ENCODE measurements at regions not wholly inside any gene's neighbourhood (a gene's known extent, or its start where the extent isn't known, plus 50 kb on each side); places are given as distances from the start of the nearest gene placed in this dataset.

DNA sequence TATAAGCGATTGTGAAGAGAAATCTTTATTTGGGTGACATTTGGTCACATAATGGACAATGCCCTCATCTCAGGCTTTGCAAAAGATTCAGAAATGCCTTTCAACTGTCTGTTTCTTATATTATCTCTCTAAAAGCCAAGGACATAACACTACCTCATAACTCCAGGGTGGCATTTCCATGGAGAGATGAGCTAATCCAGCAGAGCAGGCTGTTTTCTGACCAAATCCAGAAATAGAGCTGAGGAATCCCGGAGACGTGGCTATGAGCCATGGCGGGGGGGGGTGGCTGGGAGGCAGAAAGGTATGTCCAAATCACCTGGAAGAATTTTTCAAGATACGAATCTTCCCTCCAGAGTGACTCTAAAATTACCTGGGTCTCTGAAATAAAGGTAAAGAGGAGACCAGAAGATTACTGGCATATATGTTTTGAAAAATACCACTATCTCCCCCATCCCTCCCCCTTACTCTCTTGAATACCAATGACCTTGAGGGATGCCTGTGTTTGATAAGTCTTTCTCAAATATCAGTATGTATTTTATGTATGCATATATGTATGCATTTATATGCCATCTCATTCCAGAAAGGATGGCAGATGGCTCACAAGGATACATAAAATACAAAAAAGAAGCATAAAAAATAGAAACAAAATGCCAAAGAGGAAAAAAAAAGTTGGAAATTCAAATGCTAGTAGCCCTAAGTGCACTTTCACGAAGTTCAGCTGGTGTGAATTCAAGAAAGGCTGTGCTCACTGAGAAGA lies 296.0 kb upstream of the MGAT5 start:
- WGBS, 10 experiments: 0 to 86% (median 66%) methylated on average over 1 to 5 of the region's 6 CpGs
- peak in 2 of 8 experiments; percentile 38 to 85 for ATAC-seq (replicated peaks in 6 of 8)
- in situ Hi-C loops (cut with MboI; ENCODE audit: low pct_unique_long_range_greater_than_20kb in 2 of 9, low sequenced_read_pairs in 9 of 9, unreplicated experiment in 9 of 9): no loop called here
- no peaks in the 10 kb centered on the region for H3K4me1 ChIP-seq (replicated peaks in 1 of 2)
- H3K27ac ChIP-seq: no peak overlapping the region
- no peak overlapping the region for H3K4me3 ChIP-seq

DNA sequence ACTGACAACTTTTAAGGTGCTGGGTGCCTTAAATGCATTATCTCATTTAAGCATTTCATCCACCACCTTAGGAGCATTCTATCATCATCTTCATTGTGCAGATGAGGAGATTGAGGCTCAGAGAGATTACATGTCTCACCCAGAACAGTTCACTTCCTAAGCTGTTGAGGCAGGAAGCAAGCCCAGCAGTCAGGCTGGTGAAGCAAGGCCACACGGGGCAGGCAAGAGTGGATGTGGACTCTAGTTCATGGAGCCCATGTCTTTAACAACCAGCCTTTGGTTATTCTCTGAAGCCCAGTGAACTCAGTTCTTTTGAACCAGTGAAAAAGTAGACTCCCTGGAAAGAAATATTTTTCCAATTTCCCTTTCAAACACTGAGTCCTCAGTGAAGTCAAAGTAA lies 294.8 kb upstream of the MGAT5 start:
- in situ Hi-C loops (cut with MboI; ENCODE audit: low pct_unique_long_range_greater_than_20kb in 2 of 9, low sequenced_read_pairs in 9 of 9, unreplicated experiment in 9 of 9): no loop called here
- WGBS, 10 experiments: 29 to 83% (median 59%) methylated on average over 1 of the region's 1 CpG; no CpG with 5 or more reads in 6 of the 10 experiments

DNA sequence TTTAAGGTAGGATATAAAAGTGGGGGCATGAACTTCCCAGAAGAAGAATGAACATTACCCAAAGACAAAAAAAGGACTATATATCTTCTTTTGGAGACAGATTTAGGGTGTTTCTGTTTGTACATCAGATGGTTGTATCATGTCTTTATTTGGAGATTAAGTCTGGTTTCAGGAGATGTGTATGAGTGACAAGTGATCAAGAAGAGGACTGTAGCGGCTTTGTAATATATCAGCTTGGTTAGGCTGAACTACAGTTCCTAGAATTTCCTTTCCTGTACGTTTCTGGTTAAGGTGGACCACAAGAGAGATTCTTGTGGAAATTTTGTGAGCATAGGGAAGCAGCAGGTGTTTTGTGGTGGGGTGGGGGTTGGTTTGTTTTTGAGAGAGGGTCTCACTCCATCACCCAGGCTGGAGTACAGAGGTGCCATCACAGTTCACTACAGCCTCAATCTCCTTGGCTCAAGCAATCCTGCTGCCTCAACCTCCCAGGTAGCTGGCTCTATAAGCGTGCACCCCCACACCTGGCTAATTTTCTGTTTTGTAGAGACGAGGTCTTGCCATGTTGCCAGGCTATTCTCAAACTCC lies 287.1 kb upstream of the MGAT5 start:
- ATAC-seq (replicated peaks in 6 of 8): no peak
- in situ Hi-C loops (cut with MboI; ENCODE audit: low pct_unique_long_range_greater_than_20kb in 2 of 9, low sequenced_read_pairs in 9 of 9, unreplicated experiment in 9 of 9): no loop called here
- H3K4me3 ChIP-seq: no peak overlapping the region
- H3K4me1 ChIP-seq (replicated peaks in 1 of 2): no peaks in the 10 kb centered on the region
- WGBS, 10 experiments: 6 to 90% (median 59%) methylated on average over 1 to 4 of the region's 4 CpGs; no CpG with 5 or more reads in 5 of the 10 experiments
- H3K27ac ChIP-seq: no peak overlapping the region

More for the DNA sequence above, 294.8 kb upstream of the MGAT5 start:
- H3K27ac ChIP-seq: no peak overlapping the region
- ATAC-seq (replicated peaks in 6 of 8): peak in 1 of 8 experiments; percentile 33
- no peak overlapping the region for H3K4me3 ChIP-seq
- H3K4me1 ChIP-seq (replicated peaks in 1 of 2): no peaks in the 10 kb centered on the region

DNA sequence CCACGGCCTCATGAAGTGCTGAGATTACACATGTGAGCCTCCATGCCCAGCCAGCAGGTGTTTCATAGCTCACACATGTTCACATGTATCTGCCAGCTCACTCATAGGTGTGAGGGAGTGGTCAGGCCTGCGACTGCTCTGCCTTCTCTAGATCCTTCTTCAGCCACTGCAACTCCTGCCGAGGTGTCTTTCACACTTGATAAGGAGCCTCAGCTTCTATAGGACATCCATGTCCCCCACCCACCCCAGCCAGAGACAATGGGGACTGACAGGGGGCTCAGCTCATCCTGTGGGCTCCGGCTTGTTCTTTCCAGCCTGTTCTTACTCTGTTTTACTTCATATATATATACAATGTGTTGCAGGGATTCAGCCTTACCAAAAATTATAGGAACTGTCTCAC lies 286.5 kb upstream of the MGAT5 start:
- no peak for ATAC-seq (replicated peaks in 6 of 8)
- Histone ChIP-seq H3K27ac (no peak overlapping the region), H3K4me1 (replicated peaks in 1 of 2) (no peaks in the 10 kb centered on the region), H3K4me3 (no peak overlapping the region)
- WGBS, 10 experiments: 0 to 86% (median 43%) methylated on average over 1 to 4 of the region's 4 CpGs; no CpG with 5 or more reads in 5 of the 10 experiments
- in situ Hi-C loops (cut with MboI; ENCODE audit: low pct_unique_long_range_greater_than_20kb in 2 of 9, low sequenced_read_pairs in 9 of 9, unreplicated experiment in 9 of 9): no loop called here

DNA sequence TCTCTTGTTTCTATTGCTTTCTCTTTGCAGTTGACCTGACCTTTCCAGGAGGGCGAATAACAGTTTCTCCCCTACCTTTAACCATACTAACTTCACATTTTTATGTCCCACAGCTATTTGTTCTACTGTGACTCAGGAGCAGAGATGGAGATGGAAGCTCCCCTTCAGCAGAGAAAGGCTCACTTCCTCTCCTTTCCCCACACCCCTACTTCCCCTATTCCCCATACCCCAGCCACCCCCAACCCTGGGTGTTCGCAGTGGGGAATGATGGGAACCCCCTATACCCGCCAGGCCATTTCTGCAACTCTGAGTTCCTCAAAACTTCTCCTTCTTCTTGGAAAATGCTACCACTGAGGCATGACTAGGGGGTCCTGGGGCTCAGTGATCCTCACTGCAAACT lies 285.4 kb upstream of the MGAT5 start:
- Histone ChIP-seq H3K4me3 (no peak overlapping the region), H3K4me1 (replicated peaks in 1 of 2) (no peaks in the 10 kb centered on the region), H3K27ac (no peak overlapping the region)
- no peak for ATAC-seq (replicated peaks in 6 of 8)
- 0 to 92% (median 65%) methylated on average over 1 to 3 of the region's 3 CpGs; no CpG with 5 or more reads in 6 of the 10 experiments for WGBS, 10 experiments
- in situ Hi-C loops (cut with MboI; ENCODE audit: low pct_unique_long_range_greater_than_20kb in 2 of 9, low sequenced_read_pairs in 9 of 9, unreplicated experiment in 9 of 9): no loop called here

DNA sequence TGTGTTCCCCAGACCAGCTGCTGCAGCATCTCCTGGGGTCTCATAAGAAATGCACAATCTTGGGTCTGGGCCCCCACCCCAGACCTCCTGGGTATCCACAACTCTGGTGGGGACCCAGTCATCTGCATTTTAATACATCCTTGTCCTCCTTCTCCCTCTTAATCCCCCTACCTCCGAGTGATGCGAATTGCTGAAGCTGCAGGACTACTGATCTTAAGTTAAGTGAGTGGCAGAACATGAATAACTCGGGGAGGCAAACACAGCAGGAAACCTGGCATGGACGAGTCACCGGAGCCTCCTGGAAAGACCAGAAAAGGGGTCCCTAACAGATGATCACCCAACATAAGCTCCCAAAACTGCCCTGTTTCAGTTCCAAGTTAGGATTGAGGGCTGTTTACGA lies 283.2 kb upstream of the MGAT5 start:
- in situ Hi-C loops (cut with MboI; ENCODE audit: low pct_unique_long_range_greater_than_20kb in 2 of 9, low sequenced_read_pairs in 9 of 9, unreplicated experiment in 9 of 9): no loop called here
- Histone ChIP-seq H3K4me3 (no peak overlapping the region), H3K4me1 (replicated peaks in 1 of 2) (no peaks in the 10 kb centered on the region), H3K27ac (no peak overlapping the region)
- no peak for ATAC-seq (replicated peaks in 6 of 8)
- WGBS, 10 experiments: 10 to 90% (median 65%) methylated on average over 1 to 5 of the region's 6 CpGs; no CpG with 5 or more reads in 4 of the 10 experiments

DNA sequence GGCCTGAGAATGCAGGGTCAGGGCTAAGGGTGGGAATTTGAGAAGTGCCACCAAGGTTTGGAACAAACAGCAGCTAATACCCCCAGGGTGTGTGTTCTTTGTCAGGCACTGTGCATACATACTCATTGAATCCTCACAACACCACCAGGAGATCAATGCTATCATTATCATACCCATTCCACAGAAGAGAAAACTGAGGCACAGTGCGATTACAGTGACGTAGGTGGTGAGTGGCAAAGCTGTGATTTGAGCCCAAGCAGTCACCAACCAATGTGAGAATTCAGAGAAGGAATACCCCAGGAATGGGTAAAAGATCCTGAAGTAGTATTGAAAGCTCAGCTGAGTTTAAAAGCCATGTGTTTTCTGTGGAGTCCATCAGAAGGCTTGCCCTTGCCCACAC lies 281.6 kb upstream of the MGAT5 start:
- H3K4me3 ChIP-seq: no peak overlapping the region
- H3K4me1 ChIP-seq (replicated peaks in 1 of 2): no peaks in the 10 kb centered on the region
- no peak for ATAC-seq (replicated peaks in 6 of 8)
- 0 to 93% (median 44%) methylated on average over 2 of the region's 2 CpGs; no CpG with 5 or more reads in 6 of the 10 experiments for WGBS, 10 experiments
- no peak overlapping the region for H3K27ac ChIP-seq
- in situ Hi-C loops (cut with MboI; ENCODE audit: low pct_unique_long_range_greater_than_20kb in 2 of 9, low sequenced_read_pairs in 9 of 9, unreplicated experiment in 9 of 9): no loop called here

DNA sequence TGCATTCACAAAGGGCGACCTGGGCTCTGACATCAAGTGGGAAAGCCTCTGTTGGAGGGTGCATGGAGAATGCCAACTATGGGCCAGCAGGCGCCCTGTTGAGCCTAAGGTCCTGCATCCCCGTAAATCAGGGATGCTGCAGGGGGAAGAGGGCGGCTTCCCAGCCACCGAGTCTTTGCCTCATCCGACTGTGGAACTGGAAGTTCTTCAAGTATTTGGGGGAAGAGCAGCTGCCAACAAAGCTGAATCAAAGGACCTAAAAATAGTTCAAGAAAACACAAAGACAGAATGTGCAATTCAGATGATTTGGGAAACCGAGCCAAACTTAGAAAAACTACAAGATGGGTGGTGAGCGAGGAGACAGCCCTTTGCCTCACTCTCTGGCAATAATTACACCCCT lies 281.1 kb upstream of the MGAT5 start:
- in situ Hi-C loops (cut with MboI; ENCODE audit: low pct_unique_long_range_greater_than_20kb in 2 of 9, low sequenced_read_pairs in 9 of 9, unreplicated experiment in 9 of 9): no loop called here
- WGBS, 10 experiments: 0 to 100% (median 75%) methylated on average over 1 to 7 of the region's 8 CpGs; no CpG with 5 or more reads in 1 of the 10 experiments
- H3K27ac ChIP-seq: no peak overlapping the region
- H3K4me1 ChIP-seq (replicated peaks in 1 of 2): no peaks in the 10 kb centered on the region
- peak in 3 of 8 experiments; percentile 22 to 49 (median 23) for ATAC-seq (replicated peaks in 6 of 8)
- no peak overlapping the region for H3K4me3 ChIP-seq

DNA sequence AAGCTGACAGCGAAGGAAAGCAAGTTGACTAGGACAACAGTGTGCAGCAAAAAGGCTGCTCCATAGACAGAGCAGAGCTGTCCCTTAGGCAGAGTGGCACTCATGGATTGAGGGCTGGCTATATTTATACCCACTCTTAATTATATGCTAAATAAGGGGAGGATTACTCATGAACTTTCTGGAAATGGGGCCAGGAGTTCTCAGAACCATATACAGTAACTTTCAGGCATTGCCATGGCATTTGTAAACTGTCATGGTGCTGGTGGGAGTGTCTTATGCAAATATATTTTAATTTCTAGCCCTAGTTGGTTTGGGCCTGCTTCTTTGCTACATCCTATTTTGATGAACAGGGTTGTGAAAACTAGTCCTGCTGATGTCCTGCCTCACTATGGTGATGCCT lies 279.5 kb upstream of the MGAT5 start:
- Histone ChIP-seq H3K27ac (no peak overlapping the region), H3K4me3 (no peak overlapping the region), H3K4me1 (replicated peaks in 1 of 2) (no peaks in the 10 kb centered on the region)
- ATAC-seq (replicated peaks in 6 of 8): peak in 3 of 8 experiments; percentile 59 to 83 (median 83)
- in situ Hi-C loops (cut with MboI; ENCODE audit: low pct_unique_long_range_greater_than_20kb in 2 of 9, low sequenced_read_pairs in 9 of 9, unreplicated experiment in 9 of 9): no loop called here
- whole genome bisulfite sequencing, 10 experiments: 100% methylated on average over 1 of the region's 1 CpG; no CpG with 5 or more reads in 7 of the 10 experiments

DNA sequence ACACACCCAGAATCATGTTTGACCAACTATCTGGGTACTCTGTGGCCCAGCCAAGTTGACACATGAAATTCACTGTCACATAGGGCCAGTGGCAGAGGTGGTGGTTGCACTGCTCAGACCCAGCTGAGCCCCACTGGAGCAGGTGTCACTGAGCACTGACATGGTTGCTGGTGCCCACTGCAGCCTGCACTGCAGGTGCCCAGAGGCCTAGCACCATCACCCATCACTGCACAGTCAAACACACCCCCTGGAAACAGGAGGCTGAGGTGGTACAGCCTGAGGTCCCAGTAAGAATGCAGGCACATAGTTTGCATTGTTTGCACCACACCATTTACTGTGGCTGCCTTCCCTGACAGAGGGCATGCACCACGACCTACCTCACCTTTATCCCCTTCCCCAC lies 278.7 kb upstream of the MGAT5 start:
- WGBS, 10 experiments: 0% methylated on average over 1 of the region's 1 CpG; no CpG with 5 or more reads in 9 of the 10 experiments
- in situ Hi-C loops (cut with MboI; ENCODE audit: low pct_unique_long_range_greater_than_20kb in 2 of 9, low sequenced_read_pairs in 9 of 9, unreplicated experiment in 9 of 9): no loop called here
- Histone ChIP-seq H3K27ac (no peak overlapping the region), H3K4me1 (replicated peaks in 1 of 2) (no peaks in the 10 kb centered on the region), H3K4me3 (no peak overlapping the region)
- ATAC-seq (replicated peaks in 6 of 8): no peak

DNA sequence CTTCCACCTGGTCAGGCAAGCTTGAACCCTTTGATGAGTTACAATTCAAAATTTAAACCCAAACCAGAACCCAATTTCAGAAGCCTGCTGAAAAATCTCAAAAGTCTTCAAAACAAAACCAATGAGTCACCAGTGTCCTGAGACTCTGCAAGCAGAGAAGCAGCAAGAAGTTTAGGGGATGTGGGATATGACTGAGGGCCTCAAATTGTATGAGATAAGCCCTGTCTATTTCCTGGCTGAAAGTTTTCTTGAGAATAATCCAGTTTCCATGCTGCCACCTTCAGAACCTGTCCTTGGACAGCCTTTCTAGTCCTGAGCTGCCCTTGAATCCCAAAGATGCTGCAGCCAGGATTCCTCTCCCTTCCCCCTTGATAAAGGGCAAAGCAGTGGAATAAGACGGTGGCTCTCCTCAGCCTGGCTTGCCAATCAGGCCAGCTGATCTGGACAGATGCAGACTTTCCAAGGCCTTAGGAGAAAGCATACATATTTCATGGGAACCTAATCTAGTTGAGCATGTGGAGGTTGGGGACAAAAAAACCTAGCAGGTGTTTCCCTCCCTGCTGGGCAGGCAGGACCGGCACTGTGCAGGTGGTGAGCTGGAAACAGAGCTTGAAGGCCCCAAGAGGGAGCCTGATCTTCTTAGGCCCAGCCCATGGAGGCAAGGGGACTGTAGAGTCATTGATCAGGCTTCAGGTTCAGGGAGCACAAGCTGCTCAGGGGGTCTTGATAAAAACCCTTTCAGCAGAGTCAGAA lies 278.0 kb upstream of the MGAT5 start:
- no peaks in the 10 kb centered on the region for H3K4me1 ChIP-seq (replicated peaks in 1 of 2)
- WGBS, 10 experiments: 0 to 100% (median 33%) methylated on average over 1 to 2 of the region's 2 CpGs; no CpG with 5 or more reads in 5 of the 10 experiments
- H3K4me3 ChIP-seq: no peak overlapping the region
- in situ Hi-C loops (cut with MboI; ENCODE audit: low pct_unique_long_range_greater_than_20kb in 2 of 9, low sequenced_read_pairs in 9 of 9, unreplicated experiment in 9 of 9): no loop called here
- H3K27ac ChIP-seq: no peak overlapping the region
- ATAC-seq (replicated peaks in 6 of 8): no peak

DNA sequence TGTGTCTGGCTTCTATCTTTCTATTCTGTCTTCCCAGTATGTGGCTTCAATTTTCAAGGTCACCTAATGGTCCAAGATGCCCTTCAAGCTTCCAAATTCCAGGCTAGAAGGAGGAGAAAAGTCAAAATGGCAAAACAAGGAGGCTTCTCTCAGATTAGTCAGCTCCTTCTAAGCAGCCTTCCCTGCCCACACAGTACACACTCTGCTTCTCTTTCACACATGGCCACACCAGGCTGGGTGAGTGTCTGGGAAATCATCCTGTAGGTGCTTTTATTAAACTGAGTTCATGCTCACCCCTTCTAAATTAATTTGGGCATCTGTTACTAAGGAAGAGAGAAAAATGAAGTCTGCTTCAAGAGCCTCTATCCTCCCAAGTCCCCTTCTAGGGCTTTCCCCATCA lies 277.2 kb upstream of the MGAT5 start:
- H3K27ac ChIP-seq: no peak overlapping the region
- no peaks in the 10 kb centered on the region for H3K4me1 ChIP-seq (replicated peaks in 1 of 2)
- ATAC-seq (replicated peaks in 6 of 8): no peak
- in situ Hi-C loops (cut with MboI; ENCODE audit: low pct_unique_long_range_greater_than_20kb in 2 of 9, low sequenced_read_pairs in 9 of 9, unreplicated experiment in 9 of 9): no loop called here
- H3K4me3 ChIP-seq: no peak overlapping the region

DNA sequence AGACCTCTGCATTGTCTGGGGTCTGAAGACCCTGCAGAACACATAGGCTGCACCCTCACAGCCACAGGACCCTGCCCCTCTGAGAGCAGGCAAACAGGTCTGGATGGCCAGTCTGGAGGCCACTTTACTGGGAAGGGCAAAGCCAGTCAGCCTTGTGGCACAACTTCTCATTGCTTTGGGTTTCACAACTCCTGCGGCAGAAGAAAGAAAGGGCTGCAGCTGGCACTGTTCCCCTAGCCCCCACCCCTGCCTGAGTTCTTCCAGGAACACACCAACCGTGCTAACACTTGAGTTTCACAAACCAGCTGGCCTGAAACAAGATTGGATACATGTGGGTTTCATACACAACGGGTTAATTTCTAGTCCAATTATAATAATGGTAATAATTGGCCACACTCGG lies 276.5 kb upstream of the MGAT5 start:
- Histone ChIP-seq H3K4me3 (no peak overlapping the region), H3K27ac (no peak overlapping the region), H3K4me1 (replicated peaks in 1 of 2) (no peaks in the 10 kb centered on the region)
- 0 to 100% (median 40%) methylated on average over 1 to 2 of the region's 4 CpGs; no CpG with 5 or more reads in 4 of the 10 experiments for WGBS, 10 experiments
- in situ Hi-C loops (cut with MboI; ENCODE audit: low pct_unique_long_range_greater_than_20kb in 2 of 9, low sequenced_read_pairs in 9 of 9, unreplicated experiment in 9 of 9): no loop called here
- no peak for ATAC-seq (replicated peaks in 6 of 8)

Measured in motor neuron (in vitro differentiated cells).